Stomach (tissue), 4 donors: ENCODE measurements at regions not wholly inside any gene's neighbourhood (a gene's known extent, or its start where the extent isn't known, plus 50 kb on each side); places are given as distances from the start of the nearest gene placed in this dataset.

Source experiments
- EP300 ChIP-seq: sonication (generic); formaldehyde crosslinking; IDR thresholded peaks from one replicate; pipeline ENCODE4 v1.6.1; 2017; ENCODE audit warnings: antibody characterized with exemption
- POLR2AphosphoS5 ChIP-seq, 3 donors: sonication (generic); formaldehyde crosslinking; IDR thresholded peaks; one replicate each; pipeline ENCODE4 v1.6.1; 2016; ENCODE audit warnings: antibody characterized with exemption in 3 of 3
- TF ChIP-seq, protein P1 (sequence below), 7 experiments: fragments of 450-650 bp in 4 of 7; fragments of 200-600 bp in 3 of 7; sonication (generic) in 3 of 7; IDR thresholded peaks; one replicate each; pipeline ENCODE4 v1.5.1; 2016 to 2019; ENCODE audit warnings: antibody characterized with exemption in 7 of 7, control low read depth in 2 of 7, mild to moderate bottlenecking in 1 of 7

DNA sequence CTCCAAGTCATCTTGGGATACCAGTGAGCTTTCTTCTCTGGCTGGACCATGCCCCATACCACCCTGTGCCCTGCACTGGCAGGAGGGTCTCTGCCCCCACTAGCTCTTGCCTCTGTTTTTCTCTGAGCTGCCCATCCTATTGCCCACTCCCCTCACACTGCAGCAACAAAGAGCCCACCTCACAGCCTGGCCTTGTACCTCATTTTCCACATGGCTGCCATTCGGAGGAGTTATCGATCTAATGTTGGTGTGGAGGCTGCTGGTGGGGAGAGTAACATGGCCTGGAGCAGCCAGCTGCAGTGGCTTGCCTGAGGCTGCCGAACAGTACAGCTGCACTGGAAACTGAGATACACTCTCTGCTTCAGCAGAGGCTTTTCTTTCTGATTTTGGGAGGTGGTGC is 65.7 kb upstream of the AGBL1 start:
- TF ChIP-seq, protein P1, sequence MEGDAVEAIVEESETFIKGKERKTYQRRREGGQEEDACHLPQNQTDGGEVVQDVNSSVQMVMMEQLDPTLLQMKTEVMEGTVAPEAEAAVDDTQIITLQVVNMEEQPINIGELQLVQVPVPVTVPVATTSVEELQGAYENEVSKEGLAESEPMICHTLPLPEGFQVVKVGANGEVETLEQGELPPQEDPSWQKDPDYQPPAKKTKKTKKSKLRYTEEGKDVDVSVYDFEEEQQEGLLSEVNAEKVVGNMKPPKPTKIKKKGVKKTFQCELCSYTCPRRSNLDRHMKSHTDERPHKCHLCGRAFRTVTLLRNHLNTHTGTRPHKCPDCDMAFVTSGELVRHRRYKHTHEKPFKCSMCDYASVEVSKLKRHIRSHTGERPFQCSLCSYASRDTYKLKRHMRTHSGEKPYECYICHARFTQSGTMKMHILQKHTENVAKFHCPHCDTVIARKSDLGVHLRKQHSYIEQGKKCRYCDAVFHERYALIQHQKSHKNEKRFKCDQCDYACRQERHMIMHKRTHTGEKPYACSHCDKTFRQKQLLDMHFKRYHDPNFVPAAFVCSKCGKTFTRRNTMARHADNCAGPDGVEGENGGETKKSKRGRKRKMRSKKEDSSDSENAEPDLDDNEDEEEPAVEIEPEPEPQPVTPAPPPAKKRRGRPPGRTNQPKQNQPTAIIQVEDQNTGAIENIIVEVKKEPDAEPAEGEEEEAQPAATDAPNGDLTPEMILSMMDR (IDR thresholded peaks at IDR 0.05), result no peak
- TF ChIP-seq EP300 (no peak), POLR2AphosphoS5 (IDR thresholded peaks at IDR 0.05) (no peak)
